ENCODE measurements at regions not wholly inside any gene's neighbourhood (a gene's known extent, or its start where the extent isn't known, plus 50 kb on each side); places are given as distances from the start of the nearest gene placed in this dataset.

DNA sequence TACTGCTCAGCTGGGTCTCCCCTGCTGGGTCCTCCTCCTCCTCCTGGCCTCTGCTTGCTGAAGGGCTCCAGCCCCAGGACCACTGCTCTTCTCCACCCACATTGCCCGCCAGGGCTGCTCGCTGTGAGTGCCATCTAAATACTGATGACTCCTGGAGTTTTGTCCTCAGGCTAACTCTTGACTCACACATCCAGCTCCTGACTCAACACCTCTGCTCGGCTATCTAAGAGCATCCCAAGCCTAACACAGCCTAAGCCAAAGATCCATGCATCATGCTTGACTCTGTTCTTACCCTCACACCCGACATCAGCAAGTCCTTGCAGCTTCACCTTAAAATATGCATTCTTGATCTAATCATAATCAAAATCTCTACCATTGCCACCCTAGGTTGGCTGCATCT is 260.2 kb downstream of the KLF13 start:
- no peak overlapping the region for H3K4me3 ChIP-seq
- intact Hi-C loops (cut with DNase I), result no loop called here
- no peaks in the 10 kb centered on the region for H3K4me1 ChIP-seq
- ATAC-seq (no peak), DNase-seq (no peak)
- H3K27ac ChIP-seq, result no peak overlapping the region
- H3K36me3 ChIP-seq, result no peaks in the 10 kb centered on the region
- no peaks in the 10 kb centered on the region for H3K9me3 ChIP-seq
- TF ChIP-seq, protein P1, sequence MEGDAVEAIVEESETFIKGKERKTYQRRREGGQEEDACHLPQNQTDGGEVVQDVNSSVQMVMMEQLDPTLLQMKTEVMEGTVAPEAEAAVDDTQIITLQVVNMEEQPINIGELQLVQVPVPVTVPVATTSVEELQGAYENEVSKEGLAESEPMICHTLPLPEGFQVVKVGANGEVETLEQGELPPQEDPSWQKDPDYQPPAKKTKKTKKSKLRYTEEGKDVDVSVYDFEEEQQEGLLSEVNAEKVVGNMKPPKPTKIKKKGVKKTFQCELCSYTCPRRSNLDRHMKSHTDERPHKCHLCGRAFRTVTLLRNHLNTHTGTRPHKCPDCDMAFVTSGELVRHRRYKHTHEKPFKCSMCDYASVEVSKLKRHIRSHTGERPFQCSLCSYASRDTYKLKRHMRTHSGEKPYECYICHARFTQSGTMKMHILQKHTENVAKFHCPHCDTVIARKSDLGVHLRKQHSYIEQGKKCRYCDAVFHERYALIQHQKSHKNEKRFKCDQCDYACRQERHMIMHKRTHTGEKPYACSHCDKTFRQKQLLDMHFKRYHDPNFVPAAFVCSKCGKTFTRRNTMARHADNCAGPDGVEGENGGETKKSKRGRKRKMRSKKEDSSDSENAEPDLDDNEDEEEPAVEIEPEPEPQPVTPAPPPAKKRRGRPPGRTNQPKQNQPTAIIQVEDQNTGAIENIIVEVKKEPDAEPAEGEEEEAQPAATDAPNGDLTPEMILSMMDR (IDR thresholded peaks at IDR 0.05), result no peak
- no peaks in the 10 kb centered on the region for H3K27me3 ChIP-seq

DNA sequence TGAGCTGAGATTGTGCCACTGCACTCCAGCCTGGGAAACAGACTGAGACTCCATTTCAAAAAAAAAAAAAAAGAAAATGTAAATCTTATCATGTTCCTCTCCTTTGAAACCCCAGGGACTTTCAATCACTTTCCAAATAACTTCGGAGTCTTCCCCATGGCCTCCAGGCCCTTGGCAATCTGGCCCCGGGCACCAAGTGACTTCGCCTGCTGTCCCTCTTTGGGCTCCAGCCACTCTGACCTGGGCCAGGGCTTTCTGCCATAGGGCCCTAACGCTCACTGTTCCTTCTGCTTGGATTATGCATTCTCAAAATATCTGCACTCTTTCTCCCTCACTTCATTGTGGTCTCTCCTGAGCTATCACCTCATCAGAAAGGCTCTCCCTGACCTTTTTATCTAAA is 260.9 kb downstream of the KLF13 start:
- no peak for ATAC-seq
- TF ChIP-seq, protein P1 (IDR thresholded peaks at IDR 0.05), result no peak

GRCh38 chr15:31590609-31591008 is 264.0 kb downstream of the KLF13 start:
- no peak overlapping the region for H3K27ac ChIP-seq
- DNase-seq (no peak), ATAC-seq (no peak)
- H3K4me3 ChIP-seq, result no peak overlapping the region
- H3K36me3 ChIP-seq, result no peaks in the 10 kb centered on the region
- H3K27me3 ChIP-seq, result no peaks in the 10 kb centered on the region
- no peaks in the 10 kb centered on the region for H3K9me3 ChIP-seq
- intact Hi-C loops (cut with DNase I), result no loop called here
- H3K4me1 ChIP-seq, result no peaks in the 10 kb centered on the region
- TF ChIP-seq, protein P1 (IDR thresholded peaks at IDR 0.05), result no peak

More for the DNA sequence above, 260.9 kb downstream of the KLF13 start:
- no peak for DNase-seq
- no peaks in the 10 kb centered on the region for H3K4me1 ChIP-seq
- no peaks in the 10 kb centered on the region for H3K27me3 ChIP-seq
- H3K27ac ChIP-seq, result no peak overlapping the region
- no peak overlapping the region for H3K4me3 ChIP-seq
- H3K36me3 ChIP-seq, result no peaks in the 10 kb centered on the region
- H3K9me3 ChIP-seq, result no peaks in the 10 kb centered on the region
- intact Hi-C loops (cut with DNase I), result no loop called here

- DNase-seq, result no peak
- H3K27ac ChIP-seq, result no peak overlapping the region
- no peak for ATAC-seq
- TF ChIP-seq, protein P1 (IDR thresholded peaks at IDR 0.05), result no peak
- no peak overlapping the region for H3K4me3 ChIP-seq
- H3K9me3 ChIP-seq, result no peaks in the 10 kb centered on the region
- H3K36me3 ChIP-seq, result no peaks in the 10 kb centered on the region
- no peaks in the 10 kb centered on the region for H3K4me1 ChIP-seq
- H3K27me3 ChIP-seq, result no peaks in the 10 kb centered on the region
- intact Hi-C loops (cut with DNase I), result no loop called here
Observed at GRCh38 chr15:31591908-31592307, 265.3 kb downstream of the KLF13 start.

GRCh38 chr15:31597466-31597865 is 270.8 kb downstream of the KLF13 start:
- no peaks in the 10 kb centered on the region for H3K36me3 ChIP-seq
- DNase-seq, result no peak
- TF ChIP-seq, protein P1 (IDR thresholded peaks at IDR 0.05), result no peak
- H3K9me3 ChIP-seq, result no peaks in the 10 kb centered on the region
- ATAC-seq, result no peak
- no peaks in the 10 kb centered on the region for H3K27me3 ChIP-seq
- no peak overlapping the region for H3K27ac ChIP-seq
- no peaks in the 10 kb centered on the region for H3K4me1 ChIP-seq
- H3K4me3 ChIP-seq, result no peak overlapping the region
- intact Hi-C loops (cut with DNase I), result no loop called here

GRCh38 chr15:31598620-31599019 is 272.0 kb downstream of the KLF13 start:
- H3K27ac ChIP-seq, result no peak overlapping the region
- ATAC-seq, result peak; percentile 75
- no peaks in the 10 kb centered on the region for H3K9me3 ChIP-seq
- H3K27me3 ChIP-seq, result no peaks in the 10 kb centered on the region
- intact Hi-C loops (cut with DNase I), result no loop called here
- H3K36me3 ChIP-seq, result no peaks in the 10 kb centered on the region
- no peak overlapping the region for H3K4me3 ChIP-seq
- H3K4me1 ChIP-seq, result no peaks in the 10 kb centered on the region
- DNase-seq, result peak; percentile 83
- TF ChIP-seq, protein P1 (IDR thresholded peaks at IDR 0.05), result no peak
